A673 (cell line): ENCODE measurements at regions not wholly inside any gene's neighbourhood (a gene's known extent, or its start where the extent isn't known, plus 50 kb on each side); places are given as distances from the start of the nearest gene placed in this dataset.

ENCODE experiments used
- BruUV-seq: library from RNA; stranded (reverse); fragments of 400-500 nt; replicated peaks from 2 replicates; lab custom pipeline; 2021; lab: Mats Ljungman, UMichigan
- CTCF ChIA-PET: fragments of 300-600 bp; sonication (Branson Sonifier 250); formaldehyde crosslinking; loops from one replicate; lab custom pipeline; 2022; ENCODE audit warnings: antibody characterized with exemption; lab: Charles Lee
- POLR2A ChIA-PET: fragments of 300-600 bp; sonication (Branson Sonifier 250); formaldehyde crosslinking; loops from one replicate; lab custom pipeline; 2022; ENCODE audit warnings: antibody characterized with exemption; ENCODE audit not compliant: low non-redundant PET; lab: Charles Lee
- DNase-seq: peaks from one replicate; pipeline ENCODE4 v3.0.0-alpha.2; 2015; ENCODE audit warnings: low spot score
- H3K27ac ChIP-seq: fragments of 200-600 bp; sonication (generic); 2 replicates; pipeline ENCODE4 v1.5.1; 2016; ENCODE audit warnings: mixed run types, low read depth, mild to moderate bottlenecking, mixed read lengths, antibody characterized with exemption, low read length; ENCODE audit not compliant: poor library complexity, severe bottlenecking
- H3K27me3 ChIP-seq: fragments of 200-600 bp; sonication (generic); replicated peaks from 2 replicates; pipeline ENCODE4 v1.6.1; 2017; ENCODE audit warnings: mixed run types, low read depth, mild to moderate bottlenecking, mixed read lengths, antibody characterized with exemption, low read length; ENCODE audit not compliant: insufficient read depth, poor library complexity
- H3K36me3 ChIP-seq: fragments of 200-600 bp; sonication (generic); 2 replicates; pipeline ENCODE4 v1.6.1; 2016; ENCODE audit warnings: mixed run types, mild to moderate bottlenecking, mixed read lengths, antibody characterized with exemption, low read length; ENCODE audit not compliant: insufficient read depth, poor library complexity, severe bottlenecking
- H3K4me1 ChIP-seq: fragments of 200-600 bp; sonication (generic); 2 replicates; pipeline ENCODE4 v1.6.1; 2017; ENCODE audit warnings: mixed run types, mild to moderate bottlenecking, mixed read lengths, antibody characterized with exemption, low read length; ENCODE audit not compliant: insufficient read depth, poor library complexity, severe bottlenecking
- H3K4me3 ChIP-seq: fragments of 200-600 bp; sonication (generic); 2 replicates; pipeline ENCODE4 v1.5.1; 2016; ENCODE audit warnings: low read depth, mixed run types, mild to moderate bottlenecking, mixed read lengths, low read length; ENCODE audit not compliant: poor library complexity, severe bottlenecking
- H3K9me3 ChIP-seq: fragments of 200-600 bp; sonication (generic); 2 replicates; pipeline ENCODE4 v1.6.1; 2016; ENCODE audit warnings: mixed run types, low read depth, mild to moderate bottlenecking, mixed read lengths, antibody characterized with exemption, low read length; ENCODE audit not compliant: poor library complexity, severe bottlenecking
- EZH2 ChIP-seq: fragments of 200-600 bp; sonication (generic); IDR thresholded peaks from 2 replicates; pipeline ENCODE4 v1.6.1; 2017; ENCODE audit warnings: borderline replicate concordance, low read depth, mild to moderate bottlenecking, mixed read lengths, antibody characterized with exemption, low read length; ENCODE audit not compliant: poor library complexity, severe bottlenecking
- intact Hi-C: fragments of 100-400 bp; cut with micrococcal nuclease; formaldehyde crosslinking; loops from one replicate; pipeline ENCODE4 v1.10.0; 2022; ENCODE audit not compliant: unreplicated experiment
- TF ChIP-seq, protein P1 (sequence below): fragments of 300-800, 200-600 bp; sonication (generic); conservative IDR thresholded peaks from 2 replicates; pipeline ENCODE4 v1.5.1; 2017; ENCODE audit warnings: low read depth, mild to moderate bottlenecking, antibody characterized with exemption, low read length, moderate library complexity, mixed read lengths

DNA sequence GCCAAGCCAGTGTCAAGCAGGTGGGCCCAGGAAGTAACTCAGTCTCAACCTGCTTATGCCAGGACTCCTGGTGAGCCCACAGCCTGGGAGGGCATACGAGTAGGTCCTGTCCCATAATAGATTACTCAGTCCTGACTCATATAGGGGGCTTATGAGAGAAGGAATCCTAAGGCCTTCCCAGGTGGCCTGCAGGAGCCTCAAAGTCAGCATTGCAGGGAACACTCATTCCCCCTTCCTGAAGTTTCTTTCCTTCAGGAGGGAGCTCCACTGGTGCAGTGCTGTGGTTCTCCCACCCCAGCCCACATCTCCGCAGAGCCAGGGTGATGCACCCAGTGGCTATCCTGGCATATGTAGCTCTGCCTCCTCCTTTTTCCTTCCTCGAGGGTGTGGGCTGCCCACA lies 137.3 kb downstream of the ZIC5 start:
- Histone ChIP-seq H3K9me3 (no peaks in the 10 kb centered on the region), H3K4me3 (no peak overlapping the region), H3K4me1 (no peaks in the 10 kb centered on the region), H3K27me3 (no peaks in the 10 kb centered on the region), H3K36me3 (no peaks in the 10 kb centered on the region), H3K27ac (no peak overlapping the region)
- intact Hi-C loops = no loop called here
- TF ChIP-seq EZH2 = no peak
- TF ChIP-seq, protein P1, sequence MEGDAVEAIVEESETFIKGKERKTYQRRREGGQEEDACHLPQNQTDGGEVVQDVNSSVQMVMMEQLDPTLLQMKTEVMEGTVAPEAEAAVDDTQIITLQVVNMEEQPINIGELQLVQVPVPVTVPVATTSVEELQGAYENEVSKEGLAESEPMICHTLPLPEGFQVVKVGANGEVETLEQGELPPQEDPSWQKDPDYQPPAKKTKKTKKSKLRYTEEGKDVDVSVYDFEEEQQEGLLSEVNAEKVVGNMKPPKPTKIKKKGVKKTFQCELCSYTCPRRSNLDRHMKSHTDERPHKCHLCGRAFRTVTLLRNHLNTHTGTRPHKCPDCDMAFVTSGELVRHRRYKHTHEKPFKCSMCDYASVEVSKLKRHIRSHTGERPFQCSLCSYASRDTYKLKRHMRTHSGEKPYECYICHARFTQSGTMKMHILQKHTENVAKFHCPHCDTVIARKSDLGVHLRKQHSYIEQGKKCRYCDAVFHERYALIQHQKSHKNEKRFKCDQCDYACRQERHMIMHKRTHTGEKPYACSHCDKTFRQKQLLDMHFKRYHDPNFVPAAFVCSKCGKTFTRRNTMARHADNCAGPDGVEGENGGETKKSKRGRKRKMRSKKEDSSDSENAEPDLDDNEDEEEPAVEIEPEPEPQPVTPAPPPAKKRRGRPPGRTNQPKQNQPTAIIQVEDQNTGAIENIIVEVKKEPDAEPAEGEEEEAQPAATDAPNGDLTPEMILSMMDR = no peak
- CTCF ChIA-PET = no interaction called here
- no peak for DNase-seq
- BruUV-seq = no TSS peak
- POLR2A ChIA-PET = no interaction called here

DNA sequence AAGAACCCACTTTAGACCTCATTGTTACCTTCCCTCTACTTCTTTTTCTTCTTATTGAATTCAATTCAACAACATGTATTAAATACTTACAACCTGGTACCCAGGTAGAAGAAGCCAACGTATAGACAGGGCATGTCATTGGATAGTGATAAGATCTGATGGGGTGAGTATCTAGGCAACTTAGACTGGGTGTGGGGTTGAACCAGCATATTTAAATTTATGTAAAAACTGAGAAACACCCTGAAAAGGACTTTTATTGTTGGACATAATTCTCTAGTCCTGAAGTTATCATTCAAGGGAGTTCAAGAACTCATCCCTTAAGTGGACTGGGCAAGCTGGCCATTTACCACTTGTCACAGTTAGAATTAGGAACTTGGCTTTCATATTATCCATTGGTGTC lies 139.2 kb downstream of the ZIC5 start:
- BruUV-seq = no TSS peak
- TF ChIP-seq, protein P1 = no peak
- no peak for TF ChIP-seq EZH2
- Histone ChIP-seq H3K4me3 (no peak overlapping the region), H3K27ac (no peak overlapping the region), H3K27me3 (no peaks in the 10 kb centered on the region), H3K4me1 (no peaks in the 10 kb centered on the region), H3K9me3 (no peaks in the 10 kb centered on the region), H3K36me3 (no peaks in the 10 kb centered on the region)
- intact Hi-C loops = no loop called here
- DNase-seq = no peak
- ChIA-PET CTCF (no interaction called here), POLR2A (no interaction called here)

DNA sequence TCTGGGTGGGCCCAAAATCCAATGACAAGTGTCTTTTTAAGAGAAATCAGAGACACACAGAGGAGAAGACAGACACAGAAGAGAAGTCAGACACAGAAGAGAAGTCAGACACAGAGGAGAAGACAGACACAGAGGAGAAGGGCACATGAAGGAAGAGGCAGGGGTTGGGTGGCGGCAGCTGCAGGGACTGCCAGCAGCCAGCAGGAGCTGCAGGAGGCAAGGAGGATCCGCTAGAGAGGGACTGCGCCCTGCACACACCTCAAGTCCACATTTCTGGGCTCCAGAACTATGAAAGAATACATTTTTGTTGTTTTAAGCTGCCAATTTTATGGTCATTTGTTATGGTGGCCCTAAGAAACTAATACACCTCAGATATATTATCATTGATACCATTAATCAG lies 140.6 kb downstream of the ZIC5 start:
- BruUV-seq = no TSS peak
- no peak for DNase-seq
- CTCF ChIA-PET = no interaction called here
- Histone ChIP-seq H3K4me3 (no peak overlapping the region), H3K4me1 (no peaks in the 10 kb centered on the region), H3K9me3 (no peaks in the 10 kb centered on the region), H3K36me3 (no peaks in the 10 kb centered on the region), H3K27ac (no peak overlapping the region), H3K27me3 (no peaks in the 10 kb centered on the region)
- TF ChIP-seq, protein P1 = no peak
- no peak for TF ChIP-seq EZH2
- intact Hi-C loops = no loop called here
- POLR2A ChIA-PET = no interaction called here
